ENCODE measurements at regions not wholly inside any gene's neighbourhood (a gene's known extent, or its start where the extent isn't known, plus 50 kb on each side); places are given as distances from the start of the nearest gene placed in this dataset.
"Not testable (repeated sequence)": the region's sequence is repeated elsewhere in the genome, so short reads cannot be mapped to it uniquely, and the experiment has no call there.

- in situ Hi-C loops (cut with HindIII; ENCODE audit: low sequenced_read_pairs), result no loop called here
- DNase-seq (ENCODE audit: low read depth), result no peak
Observed at GRCh38 chr5:87594566-87594965, 181.8 kb upstream of the CCNH start.

GRCh38 chr5:87589587-87589986, 176.9 kb upstream of the CCNH start:
- in situ Hi-C loops (cut with HindIII; ENCODE audit: low sequenced_read_pairs), result loop anchor here (5.0 kb wide), 1 partner anchor 97 kb away; no protein-coding TSS in a partner anchor
- no peak overlapping the region for H3K4me3 ChIP-seq (ENCODE audit: low read depth, low read length)
- DNase-seq (ENCODE audit: low read depth), result no peak
- no peak for TF ChIP-seq CTCF (IDR thresholded peaks at IDR 0.05; ENCODE audit: low read depth, low read length, missing control alignments)

More at GRCh38 chr5:87594566-87594965, 181.8 kb upstream of the CCNH start:
- H3K4me3 ChIP-seq (ENCODE audit: low read depth, low read length), result no peak overlapping the region
- TF ChIP-seq CTCF (IDR thresholded peaks at IDR 0.05; ENCODE audit: low read depth, low read length, missing control alignments), result no peak

DNA sequence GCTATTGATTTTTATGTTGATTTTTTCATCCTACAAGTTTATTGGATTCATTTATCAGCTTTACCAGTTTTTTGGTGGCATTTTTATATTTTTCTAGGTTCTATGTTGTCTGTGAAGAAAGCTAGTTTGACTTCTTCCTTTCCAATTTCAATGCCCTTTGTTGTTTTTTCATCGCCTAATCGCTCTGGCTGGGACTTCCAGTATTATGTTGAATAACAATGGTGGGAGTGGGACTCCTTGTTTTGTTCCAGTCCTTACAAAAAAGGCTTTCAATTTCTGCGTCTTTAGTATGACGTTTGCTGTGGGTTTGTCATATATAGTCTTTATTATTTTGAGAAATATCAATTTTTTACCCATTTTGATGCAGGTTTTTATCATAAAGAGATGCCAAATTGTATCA, 175.6 kb upstream of the CCNH start:
- DNase-seq (ENCODE audit: low read depth), result no peak
- TF ChIP-seq CTCF (IDR thresholded peaks at IDR 0.05; ENCODE audit: low read depth, low read length, missing control alignments), result no peak
- in situ Hi-C loops (cut with HindIII; ENCODE audit: low sequenced_read_pairs), result loop anchor here (5.0 kb wide), 1 partner anchor 96 kb away; no protein-coding TSS in a partner anchor
- no peak overlapping the region for H3K4me3 ChIP-seq (ENCODE audit: low read depth, low read length)

- DNase-seq (ENCODE audit: low read depth); H3K4me3 ChIP-seq (ENCODE audit: low read depth, low read length); in situ Hi-C loops (cut with HindIII; ENCODE audit: low sequenced_read_pairs): not testable (repeated sequence)
Observed at GRCh38 chr5:87583704-87584103, 171.0 kb upstream of the CCNH start.

DNA sequence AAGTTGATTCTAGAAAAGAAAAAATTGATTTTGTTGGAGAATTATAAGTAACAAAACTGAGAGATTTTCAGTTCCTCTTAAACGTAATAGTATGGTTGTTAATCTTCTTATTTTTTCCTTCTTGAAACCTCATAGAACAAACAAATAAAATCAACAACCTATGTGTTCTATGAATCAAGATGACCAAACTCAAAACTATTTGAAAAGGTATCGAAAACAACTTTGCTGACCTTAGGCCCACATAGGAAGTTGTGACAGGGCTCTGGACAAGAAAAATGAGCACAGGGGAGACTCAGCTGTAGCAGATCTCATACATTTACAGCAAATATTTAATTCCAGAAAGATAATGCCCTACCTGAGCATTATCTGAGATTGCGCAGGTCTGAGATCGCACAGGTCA, 169.4 kb upstream of the CCNH start:
- in situ Hi-C loops (cut with HindIII; ENCODE audit: low sequenced_read_pairs), result no loop called here
- no peak for DNase-seq (ENCODE audit: low read depth)
- TF ChIP-seq CTCF (IDR thresholded peaks at IDR 0.05; ENCODE audit: low read depth, low read length, missing control alignments), result no peak
- H3K4me3 ChIP-seq (ENCODE audit: low read depth, low read length), result no peak overlapping the region

- no peak for TF ChIP-seq CTCF (IDR thresholded peaks at IDR 0.05; ENCODE audit: low read depth, low read length, missing control alignments)
- in situ Hi-C loops (cut with HindIII; ENCODE audit: low sequenced_read_pairs), result no loop called here
- no peak overlapping the region for H3K4me3 ChIP-seq (ENCODE audit: low read depth, low read length)
- no peak for DNase-seq (ENCODE audit: low read depth)
Observed at GRCh38 chr5:87581661-87582060, 168.9 kb upstream of the CCNH start.

DNA sequence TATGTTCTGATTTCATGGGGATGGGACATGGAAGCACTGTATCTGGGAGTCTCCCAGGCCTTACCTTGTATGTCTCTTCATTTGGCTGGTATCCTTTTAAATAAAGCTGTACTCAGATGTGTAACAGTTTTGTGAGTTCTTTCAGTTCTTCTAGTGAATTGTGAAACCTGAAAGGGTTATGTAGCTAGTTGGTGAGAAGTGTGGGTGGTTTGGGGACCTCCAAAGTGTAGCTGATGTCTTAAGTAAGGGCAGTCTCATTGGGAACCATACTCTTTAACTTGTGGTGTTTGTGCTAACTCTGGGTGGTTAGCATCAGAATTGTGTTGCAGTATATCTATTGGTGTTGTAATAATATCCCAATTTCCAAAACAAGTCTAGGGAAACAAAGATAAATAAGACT, 166.9 kb upstream of the CCNH start:
- TF ChIP-seq CTCF (IDR thresholded peaks at IDR 0.05; ENCODE audit: low read depth, low read length, missing control alignments), result no peak
- in situ Hi-C loops (cut with HindIII; ENCODE audit: low sequenced_read_pairs), result no loop called here
- H3K4me3 ChIP-seq (ENCODE audit: low read depth, low read length), result no peak overlapping the region
- no peak for DNase-seq (ENCODE audit: low read depth)

Data from astrocyte of the cerebellum (primary cell).